T-helper 1 cell (primary cell): ENCODE measurements at regions not wholly inside any gene's neighbourhood (a gene's known extent, or its start where the extent isn't known, plus 50 kb on each side); places are given as distances from the start of the nearest gene placed in this dataset.
"Not testable (repeated sequence)": the region's sequence is repeated elsewhere in the genome, so short reads cannot be mapped to it uniquely, and the experiment has no call there.

Source experiments
- DNase-seq, 5 donors: peaks; one replicate each; pipeline ENCODE4 v3.0.0-alpha.2; 2012 to 2020

- DNase-seq: no peak
Measured at GRCh38 chr2:22175003-22175402, 1051.2 kb downstream of the TDRD15 start.

- DNase-seq: no peak
Measured at GRCh38 chr2:22185251-22185650, 1061.5 kb downstream of the TDRD15 start.

DNA sequence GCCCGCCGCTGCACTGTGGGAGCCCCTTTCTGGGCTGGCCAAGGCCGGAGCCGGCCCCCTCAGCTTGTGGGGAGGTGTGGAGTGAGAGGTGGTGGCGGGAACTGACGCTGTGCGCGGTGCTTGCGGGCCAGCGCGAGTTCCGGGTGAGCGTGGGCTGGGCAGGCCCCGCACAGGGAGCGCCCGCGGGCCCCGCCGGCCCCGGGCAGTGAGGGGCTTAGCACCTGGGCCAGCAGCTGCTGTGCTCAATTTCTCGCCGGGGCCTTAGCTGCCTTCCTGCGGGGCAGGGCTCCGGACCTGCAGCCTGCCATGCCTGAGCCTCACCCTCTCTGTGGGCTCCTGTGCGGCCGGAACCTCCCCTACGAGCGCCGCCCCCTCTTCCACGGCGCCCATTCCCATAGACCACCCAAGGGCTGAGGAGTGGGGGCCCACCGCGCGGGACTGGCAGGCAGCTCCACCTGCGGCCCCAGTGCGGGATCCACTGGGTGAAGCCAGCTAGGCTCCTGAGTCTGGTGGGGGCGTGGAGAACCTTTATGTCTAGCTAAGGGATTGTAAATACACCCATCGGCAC, 1062.6 kb downstream of the TDRD15 start:
- DNase-seq: not testable (repeated sequence)

DNA sequence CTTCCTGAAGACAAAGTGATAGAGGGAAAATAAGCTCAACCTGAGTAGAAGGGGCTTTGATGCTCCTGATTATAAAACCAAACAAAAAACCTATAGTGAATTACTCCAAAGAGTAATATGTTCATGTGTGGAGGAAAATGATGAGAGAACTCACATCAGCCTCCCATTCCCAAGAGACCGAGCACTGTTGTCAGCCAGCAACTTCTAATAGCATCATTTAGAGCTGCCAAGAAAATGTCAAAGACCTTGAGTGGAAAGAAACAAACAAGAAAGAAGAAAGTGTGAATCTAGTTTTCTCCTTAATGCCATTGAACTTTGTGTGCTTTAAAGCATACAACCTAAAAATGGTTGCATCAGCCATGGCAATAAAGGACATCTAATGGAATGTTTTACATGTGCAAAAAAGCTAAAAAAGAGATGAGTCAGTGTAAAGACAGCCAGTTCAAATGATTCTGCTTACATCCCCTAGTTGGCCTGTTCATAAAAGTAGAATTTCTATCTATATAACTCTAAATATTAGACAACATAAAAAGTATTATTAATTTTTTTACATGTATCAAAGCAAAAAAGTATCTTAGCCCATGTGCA, 1066.2 kb downstream of the TDRD15 start:
- DNase-seq: no peak

GRCh38 chr2:22194218-22194617, 1070.5 kb downstream of the TDRD15 start:
- DNase-seq: no peak

DNA sequence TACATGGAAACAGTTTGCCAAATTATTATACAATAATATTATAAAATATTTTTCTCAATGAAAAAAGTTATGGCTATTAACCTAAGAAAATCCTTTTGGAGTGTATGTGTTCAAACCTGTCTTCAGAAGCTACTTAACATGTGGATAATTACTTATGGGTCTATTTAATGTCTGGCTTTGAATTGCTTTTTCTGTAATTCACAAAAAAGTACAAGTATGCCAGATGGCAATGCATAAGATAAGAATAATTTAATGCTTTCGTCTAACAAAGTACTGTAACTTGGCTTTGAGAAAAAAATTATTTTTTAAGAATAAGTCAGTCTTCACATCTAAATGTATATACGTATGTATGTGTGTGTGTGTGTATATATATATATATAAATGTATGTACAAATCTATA, 1073.0 kb downstream of the TDRD15 start:
- no peak for DNase-seq

GRCh38 chr2:22198381-22199283, 1074.9 kb downstream of the TDRD15 start:
- no peak for DNase-seq

GRCh38 chr2:22199994-22200393, 1076.2 kb downstream of the TDRD15 start:
- no peak for DNase-seq

DNA sequence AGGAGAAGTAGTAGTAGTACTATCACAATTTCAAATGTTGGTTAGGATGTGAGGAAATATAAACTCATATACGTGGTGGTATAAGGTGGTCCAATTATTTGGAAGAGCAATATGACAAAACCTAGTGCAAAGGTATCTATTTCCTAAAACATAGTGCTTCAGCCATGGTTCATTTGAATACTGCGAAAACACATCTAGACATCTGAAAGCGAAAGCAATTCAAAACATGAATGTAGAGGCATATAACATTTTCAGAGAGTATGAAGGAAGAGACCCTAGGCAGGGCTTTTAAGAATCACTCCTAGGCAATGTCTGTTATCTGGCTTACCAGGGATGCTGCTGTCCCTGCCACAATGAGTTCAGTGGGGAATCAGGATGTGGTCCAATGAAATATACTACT, 1085.8 kb downstream of the TDRD15 start:
- no peak for DNase-seq

DNA sequence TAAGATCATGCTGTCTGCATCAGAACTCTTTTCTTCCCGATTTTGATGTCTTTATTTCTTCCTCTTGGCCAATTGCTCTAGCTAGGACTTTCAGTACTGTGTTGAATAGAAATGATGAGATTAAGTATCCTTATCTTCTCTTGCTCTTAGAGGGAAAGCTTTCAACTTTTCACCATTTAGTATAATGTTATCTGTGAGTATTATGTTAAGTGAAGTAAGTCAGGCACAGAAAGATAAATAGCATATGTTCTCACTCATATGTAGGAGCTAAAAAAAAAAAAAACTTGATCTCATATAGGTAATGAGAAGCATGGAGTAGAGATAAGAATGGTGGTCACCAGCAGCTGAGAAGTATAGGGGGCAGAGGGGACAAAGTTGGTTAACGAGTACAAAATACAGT, 1089.5 kb downstream of the TDRD15 start:
- no peak for DNase-seq

DNA sequence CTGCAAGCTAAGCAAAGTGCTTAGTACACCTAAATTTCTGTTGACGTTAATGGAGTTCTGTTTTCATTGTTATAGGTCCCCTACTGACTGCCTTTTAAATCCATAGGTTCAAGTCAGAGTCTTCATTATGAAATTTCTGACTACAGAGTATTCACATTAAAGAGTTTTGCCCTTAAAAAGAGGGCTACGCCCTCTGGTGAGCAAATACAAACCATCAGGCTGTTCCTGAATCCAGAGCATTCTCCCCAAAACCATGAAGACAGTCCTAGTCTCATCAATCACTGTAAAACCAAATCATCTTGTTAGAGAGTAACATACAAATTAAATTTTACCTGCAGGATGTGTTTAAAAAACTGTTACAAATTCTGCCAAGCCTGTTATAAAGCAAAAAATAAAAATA, 1091.7 kb downstream of the TDRD15 start:
- no peak for DNase-seq

GRCh38 chr2:22217881-22218280, 1094.1 kb downstream of the TDRD15 start:
- DNase-seq: no peak

GRCh38 chr2:22221006-22221405, 1097.2 kb downstream of the TDRD15 start:
- DNase-seq: no peak

- DNase-seq: no peak
Measured at GRCh38 chr2:22238967-22239366, 1115.2 kb downstream of the TDRD15 start.

- DNase-seq: no peak
Measured at GRCh38 chr2:22247466-22247865, 1123.7 kb downstream of the TDRD15 start.

GRCh38 chr2:22248851-22249250, 1125.1 kb downstream of the TDRD15 start:
- DNase-seq: no peak

GRCh38 chr2:22253171-22253570, 1129.4 kb downstream of the TDRD15 start:
- DNase-seq: no peak

DNA sequence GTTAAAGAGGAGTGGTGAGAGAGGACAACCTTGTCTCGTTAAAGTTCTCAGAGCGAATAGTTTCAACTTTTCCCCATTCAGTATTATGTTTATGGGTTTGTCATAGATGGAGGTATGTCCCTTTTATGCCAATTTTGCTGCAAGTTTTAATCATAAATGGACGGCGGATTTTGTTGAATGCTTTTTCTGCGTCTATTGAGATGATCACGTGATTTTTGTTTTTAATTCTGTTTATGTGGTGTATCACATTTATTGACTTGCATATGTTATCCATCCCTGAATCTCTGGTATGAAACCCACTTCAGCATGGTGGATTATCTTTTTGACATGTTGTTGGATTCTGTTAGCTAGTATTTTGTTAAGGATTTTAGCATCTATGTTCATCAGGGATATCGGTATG, 1123.8 kb upstream of the KLHL29 start:
- DNase-seq: no peak

- DNase-seq: no peak
Measured at GRCh38 chr2:22270341-22270740, 1114.6 kb upstream of the KLHL29 start.

GRCh38 chr2:22273853-22274252, 1111.1 kb upstream of the KLHL29 start:
- DNase-seq: no peak

- no peak for DNase-seq
Measured at GRCh38 chr2:22274661-22275060, 1110.3 kb upstream of the KLHL29 start.

GRCh38 chr2:22276696-22277095, 1108.3 kb upstream of the KLHL29 start:
- DNase-seq: no peak

GRCh38 chr2:22279541-22279940, 1105.4 kb upstream of the KLHL29 start:
- DNase-seq: no peak

DNA sequence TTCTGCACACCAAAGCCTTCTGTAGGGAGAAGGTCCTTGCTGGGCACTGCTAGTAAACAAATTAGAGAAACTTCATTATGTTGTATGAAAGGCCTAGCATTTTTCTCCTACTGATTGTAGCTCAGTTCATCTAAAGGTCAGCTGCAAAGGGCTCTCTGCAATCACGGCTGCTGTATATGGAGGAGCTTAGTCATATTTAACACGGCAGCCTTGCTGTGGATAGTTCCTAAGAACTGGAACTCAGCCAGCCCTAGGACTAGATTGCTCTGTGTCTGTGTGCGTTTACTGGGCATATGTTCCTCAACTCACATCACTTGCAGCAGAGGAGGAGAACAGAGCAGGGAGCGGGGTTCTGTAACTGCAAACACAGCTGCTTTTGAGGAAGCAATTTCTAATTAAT, 1103.9 kb upstream of the KLHL29 start:
- DNase-seq: no peak
